ENCODE measurements at regions not wholly inside any gene's neighbourhood (a gene's known extent, or its start where the extent isn't known, plus 50 kb on each side); places are given as distances from the start of the nearest gene placed in this dataset.

GRCh38 chr9:129402371-129402739 is 218.5 kb downstream of the C9orf50 start:
- in situ Hi-C loops (cut with HindIII; ENCODE audit: low pct_unique_long_range_greater_than_20kb, low sequenced_read_pairs): no loop called here
- no peak for DNase-seq (ENCODE audit: low read depth)

GRCh38 chr9:129401623-129402370 is 219.1 kb downstream of the C9orf50 start:
- in situ Hi-C loops (cut with HindIII; ENCODE audit: low pct_unique_long_range_greater_than_20kb, low sequenced_read_pairs): no loop called here
- no peak for DNase-seq (ENCODE audit: low read depth)

- no peak for DNase-seq (ENCODE audit: low read depth)
- in situ Hi-C loops (cut with HindIII; ENCODE audit: low pct_unique_long_range_greater_than_20kb, low sequenced_read_pairs): no loop called here
These were observed 219.8 kb downstream of the C9orf50 start for GRCh38 chr9:129400971-129401622.

GRCh38 chr9:129400001-129400970 is 220.6 kb downstream of the C9orf50 start:
- no peak for DNase-seq (ENCODE audit: low read depth)
- in situ Hi-C loops (cut with HindIII; ENCODE audit: low pct_unique_long_range_greater_than_20kb, low sequenced_read_pairs): no loop called here

GRCh38 chr9:129399634-129399990 is 221.3 kb downstream of the C9orf50 start:
- no peak for DNase-seq (ENCODE audit: low read depth)
- in situ Hi-C loops (cut with HindIII; ENCODE audit: low pct_unique_long_range_greater_than_20kb, low sequenced_read_pairs): no loop called here

- DNase-seq (ENCODE audit: low read depth): no peak
- in situ Hi-C loops (cut with HindIII; ENCODE audit: low pct_unique_long_range_greater_than_20kb, low sequenced_read_pairs): no loop called here
These were observed 221.0 kb upstream of the IER5L start for GRCh38 chr9:129398961-129399633.

- in situ Hi-C loops (cut with HindIII; ENCODE audit: low pct_unique_long_range_greater_than_20kb, low sequenced_read_pairs): no loop called here
- no peak for DNase-seq (ENCODE audit: low read depth)
These were observed 220.3 kb upstream of the IER5L start for GRCh38 chr9:129398101-129398960.

- in situ Hi-C loops (cut with HindIII; ENCODE audit: low pct_unique_long_range_greater_than_20kb, low sequenced_read_pairs): no loop called here
- no peak for DNase-seq (ENCODE audit: low read depth)
These were observed 219.3 kb upstream of the IER5L start for GRCh38 chr9:129397335-129397734.

GRCh38 chr9:129396365-129396708 is 218.3 kb upstream of the IER5L start:
- in situ Hi-C loops (cut with HindIII; ENCODE audit: low pct_unique_long_range_greater_than_20kb, low sequenced_read_pairs): no loop called here
- no peak for DNase-seq (ENCODE audit: low read depth)

- in situ Hi-C loops (cut with HindIII; ENCODE audit: low pct_unique_long_range_greater_than_20kb, low sequenced_read_pairs): no loop called here
- DNase-seq (ENCODE audit: low read depth): no peak
These were observed 217.7 kb upstream of the IER5L start for GRCh38 chr9:129395633-129396364.

- in situ Hi-C loops (cut with HindIII; ENCODE audit: low pct_unique_long_range_greater_than_20kb, low sequenced_read_pairs): no loop called here
- DNase-seq (ENCODE audit: low read depth): no peak
These were observed 216.8 kb upstream of the IER5L start for GRCh38 chr9:129394886-129395279.

GRCh38 chr9:129394061-129394885 is 216.2 kb upstream of the IER5L start:
- DNase-seq (ENCODE audit: low read depth): no peak
- in situ Hi-C loops (cut with HindIII; ENCODE audit: low pct_unique_long_range_greater_than_20kb, low sequenced_read_pairs): no loop called here

- in situ Hi-C loops (cut with HindIII; ENCODE audit: low pct_unique_long_range_greater_than_20kb, low sequenced_read_pairs): no loop called here
- DNase-seq (ENCODE audit: low read depth): no peak
These were observed 215.0 kb upstream of the IER5L start for GRCh38 chr9:129393064-129393463.

- in situ Hi-C loops (cut with HindIII; ENCODE audit: low pct_unique_long_range_greater_than_20kb, low sequenced_read_pairs): no loop called here
- DNase-seq (ENCODE audit: low read depth): no peak
These were observed 214.1 kb upstream of the IER5L start for GRCh38 chr9:129392093-129392541.

GRCh38 chr9:129391221-129391661 is 213.2 kb upstream of the IER5L start:
- no peak for DNase-seq (ENCODE audit: low read depth)
- in situ Hi-C loops (cut with HindIII; ENCODE audit: low pct_unique_long_range_greater_than_20kb, low sequenced_read_pairs): no loop called here

- no peak for DNase-seq (ENCODE audit: low read depth)
- in situ Hi-C loops (cut with HindIII; ENCODE audit: low pct_unique_long_range_greater_than_20kb, low sequenced_read_pairs): no loop called here
These were observed 212.5 kb upstream of the IER5L start for GRCh38 chr9:129390541-129390940.

Measured in Caki2 (cell line).